ENCODE measurements at regions not wholly inside any gene's neighbourhood (a gene's known extent, or its start where the extent isn't known, plus 50 kb on each side); places are given as distances from the start of the nearest gene placed in this dataset.

DNA sequence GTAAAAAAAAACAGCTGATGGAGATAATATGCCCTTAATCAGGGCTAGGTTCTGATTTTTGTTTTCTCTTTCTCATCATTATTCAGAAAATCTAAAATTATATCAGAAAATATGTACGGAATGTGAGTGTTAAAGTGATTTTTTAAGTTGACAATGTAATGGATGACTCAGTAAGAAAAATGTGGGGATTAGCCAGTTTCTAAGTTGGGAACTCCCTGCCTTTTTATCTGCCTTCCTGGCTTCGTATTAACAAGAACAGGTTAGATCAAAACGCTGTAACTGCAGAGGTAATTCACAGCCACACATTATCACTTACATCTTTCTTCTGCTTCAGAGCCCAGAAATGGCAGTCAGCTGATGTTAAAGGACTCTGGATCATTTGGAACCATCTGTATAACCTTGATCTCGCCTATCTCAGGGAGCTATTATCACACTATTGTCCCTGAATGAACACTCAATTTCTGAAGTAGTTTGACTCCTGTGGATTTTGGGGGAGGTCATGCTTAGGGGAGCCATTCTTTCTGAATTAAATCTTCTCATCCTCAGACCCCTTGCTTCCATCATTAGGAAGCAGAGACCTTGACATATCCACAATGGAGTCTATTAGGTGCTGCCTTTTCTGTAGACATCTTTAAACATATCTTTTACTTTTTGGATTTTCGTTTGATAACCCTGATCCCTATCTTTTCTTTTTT is 135.7 kb upstream of the SLC16A7 start:
- Histone ChIP-seq H3K4me1 (no peaks in the 10 kb centered on the region), H3K36me3 (no peaks in the 10 kb centered on the region), H3K4me3 (no peak overlapping the region), H3K9me3 (no peaks in the 10 kb centered on the region), H3K27me3 (no peaks in the 10 kb centered on the region), H3K27ac (no peak overlapping the region)
- no peak for ATAC-seq
- no peak for DNase-seq
- no peak for TF ChIP-seq POLR2A (IDR thresholded peaks at IDR 0.05)
- TF ChIP-seq, protein P1, sequence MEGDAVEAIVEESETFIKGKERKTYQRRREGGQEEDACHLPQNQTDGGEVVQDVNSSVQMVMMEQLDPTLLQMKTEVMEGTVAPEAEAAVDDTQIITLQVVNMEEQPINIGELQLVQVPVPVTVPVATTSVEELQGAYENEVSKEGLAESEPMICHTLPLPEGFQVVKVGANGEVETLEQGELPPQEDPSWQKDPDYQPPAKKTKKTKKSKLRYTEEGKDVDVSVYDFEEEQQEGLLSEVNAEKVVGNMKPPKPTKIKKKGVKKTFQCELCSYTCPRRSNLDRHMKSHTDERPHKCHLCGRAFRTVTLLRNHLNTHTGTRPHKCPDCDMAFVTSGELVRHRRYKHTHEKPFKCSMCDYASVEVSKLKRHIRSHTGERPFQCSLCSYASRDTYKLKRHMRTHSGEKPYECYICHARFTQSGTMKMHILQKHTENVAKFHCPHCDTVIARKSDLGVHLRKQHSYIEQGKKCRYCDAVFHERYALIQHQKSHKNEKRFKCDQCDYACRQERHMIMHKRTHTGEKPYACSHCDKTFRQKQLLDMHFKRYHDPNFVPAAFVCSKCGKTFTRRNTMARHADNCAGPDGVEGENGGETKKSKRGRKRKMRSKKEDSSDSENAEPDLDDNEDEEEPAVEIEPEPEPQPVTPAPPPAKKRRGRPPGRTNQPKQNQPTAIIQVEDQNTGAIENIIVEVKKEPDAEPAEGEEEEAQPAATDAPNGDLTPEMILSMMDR (IDR thresholded peaks at IDR 0.05): no peak
- 51% methylated on average over 5 of the region's 5 CpGs for WGBS (ENCODE audit: insufficient coverage, low coverage, low lambda C conversion rate, missing lambda C conversion rate)
- intact Hi-C loops (cut with DNase I): no loop called here

DNA sequence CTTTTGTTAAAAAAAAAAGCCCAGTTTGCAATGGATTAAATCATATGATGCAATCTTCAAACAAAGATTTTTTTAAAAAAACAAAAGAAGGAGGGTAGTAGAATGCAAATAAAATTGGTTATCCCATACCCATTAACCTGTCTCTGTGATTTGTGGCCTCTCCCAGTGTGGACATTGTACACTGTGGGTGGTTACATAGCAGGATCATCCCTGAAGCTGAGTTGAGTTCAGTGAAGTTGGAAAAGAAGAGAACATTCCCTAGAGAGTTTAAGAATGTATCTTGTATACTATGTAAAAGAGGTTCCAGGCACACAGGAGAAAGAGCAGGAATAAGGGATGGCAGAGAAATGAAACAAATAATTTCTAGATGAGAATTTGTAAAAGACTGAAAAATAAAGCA is 142.4 kb upstream of the SLC16A7 start:
- H3K27ac ChIP-seq: no peak overlapping the region
- no peaks in the 10 kb centered on the region for H3K4me1 ChIP-seq
- TF ChIP-seq, protein P1 (IDR thresholded peaks at IDR 0.05): no peak
- no peak for TF ChIP-seq POLR2A (IDR thresholded peaks at IDR 0.05)
- no peak overlapping the region for H3K4me3 ChIP-seq
- no peaks in the 10 kb centered on the region for H3K9me3 ChIP-seq
- no peak for ATAC-seq
- H3K27me3 ChIP-seq: no peaks in the 10 kb centered on the region
- intact Hi-C loops (cut with DNase I): no loop called here
- H3K36me3 ChIP-seq: no peaks in the 10 kb centered on the region
- no peak for DNase-seq

DNA sequence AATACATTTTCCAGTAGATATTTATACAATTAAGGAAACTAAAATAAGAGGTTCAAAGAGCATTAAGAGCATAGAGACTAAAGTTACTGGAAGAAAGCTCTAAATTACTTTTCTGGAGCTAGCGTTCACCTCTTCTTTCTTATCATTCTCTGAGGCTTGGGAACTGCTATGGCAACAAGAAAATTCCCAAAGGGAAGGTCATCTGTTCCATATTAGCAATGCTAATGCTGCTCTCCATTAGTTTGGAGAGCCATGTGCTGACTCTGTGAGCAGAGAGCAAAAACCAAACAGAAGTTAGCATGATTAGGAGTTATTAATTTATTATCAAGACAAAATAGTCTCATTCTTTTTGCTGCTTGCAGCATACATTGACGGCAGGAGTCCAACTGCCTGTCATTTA is 143.1 kb upstream of the SLC16A7 start:
- no peaks in the 10 kb centered on the region for H3K9me3 ChIP-seq
- no peak for DNase-seq
- no peaks in the 10 kb centered on the region for H3K4me1 ChIP-seq
- TF ChIP-seq, protein P1 (IDR thresholded peaks at IDR 0.05): no peak
- TF ChIP-seq POLR2A (IDR thresholded peaks at IDR 0.05): no peak
- 56% methylated on average over 2 of the region's 2 CpGs for WGBS (ENCODE audit: insufficient coverage, low coverage, low lambda C conversion rate, missing lambda C conversion rate)
- ATAC-seq: no peak
- no peak overlapping the region for H3K27ac ChIP-seq
- intact Hi-C loops (cut with DNase I): no loop called here
- no peak overlapping the region for H3K4me3 ChIP-seq
- H3K36me3 ChIP-seq: no peaks in the 10 kb centered on the region
- H3K27me3 ChIP-seq: no peaks in the 10 kb centered on the region

DNA sequence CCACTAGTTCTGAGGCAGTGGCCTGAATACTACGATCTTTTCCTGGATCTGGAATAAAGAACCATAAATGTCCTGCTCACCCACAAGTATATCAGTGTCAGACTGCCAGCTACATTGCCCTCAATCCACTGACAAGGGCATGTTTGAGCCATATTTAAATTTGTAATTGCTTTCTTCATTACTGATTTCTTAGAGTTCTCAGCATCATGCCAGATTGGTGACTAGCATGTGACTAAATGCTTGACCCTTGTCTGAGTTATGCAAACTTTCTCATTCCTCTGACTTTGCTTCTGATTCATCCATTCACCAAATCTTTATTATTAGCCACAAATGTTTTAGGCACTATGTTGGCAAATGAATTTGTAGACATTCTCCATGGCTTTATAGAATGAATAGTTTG is 143.6 kb upstream of the SLC16A7 start:
- Histone ChIP-seq H3K36me3 (no peaks in the 10 kb centered on the region), H3K9me3 (no peaks in the 10 kb centered on the region), H3K4me1 (no peaks in the 10 kb centered on the region), H3K27ac (no peak overlapping the region), H3K27me3 (no peaks in the 10 kb centered on the region), H3K4me3 (no peak overlapping the region)
- DNase-seq: no peak
- intact Hi-C loops (cut with DNase I): no loop called here
- 42% methylated on average over 1 of the region's 1 CpG for WGBS (ENCODE audit: insufficient coverage, low coverage, low lambda C conversion rate, missing lambda C conversion rate)
- ATAC-seq: peak in 3 of 4 donors; percentile 38 to 71 (median 42)
- TF ChIP-seq, protein P1 (IDR thresholded peaks at IDR 0.05): no peak
- no peak for TF ChIP-seq POLR2A (IDR thresholded peaks at IDR 0.05)

DNA sequence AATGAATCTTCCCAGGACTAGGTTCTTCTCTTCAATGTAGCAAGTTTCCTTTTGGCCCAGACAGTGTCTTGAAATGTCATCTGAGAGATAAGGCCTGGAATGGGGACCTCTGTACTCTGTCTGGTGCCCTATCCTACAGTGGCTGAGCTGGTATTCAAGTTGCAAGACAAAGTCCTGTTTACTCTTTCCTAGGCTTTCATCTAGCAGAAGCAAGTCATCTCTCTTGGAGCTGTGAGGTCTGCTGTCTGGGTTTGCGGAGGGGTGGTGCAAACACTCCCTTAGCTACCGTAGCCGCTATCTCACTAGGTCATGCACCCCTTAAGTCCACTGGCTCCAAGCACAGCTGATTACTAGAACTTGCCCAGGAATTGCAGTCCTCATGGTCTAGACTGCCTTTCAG is 149.7 kb upstream of the SLC16A7 start:
- H3K9me3 ChIP-seq: no peaks in the 10 kb centered on the region
- H3K4me3 ChIP-seq: no peak overlapping the region
- no peak for TF ChIP-seq POLR2A (IDR thresholded peaks at IDR 0.05)
- TF ChIP-seq, protein P1 (IDR thresholded peaks at IDR 0.05): no peak
- H3K27me3 ChIP-seq: no peaks in the 10 kb centered on the region
- intact Hi-C loops (cut with DNase I): no loop called here
- 29% methylated on average over 2 of the region's 3 CpGs for WGBS (ENCODE audit: insufficient coverage, low coverage, low lambda C conversion rate, missing lambda C conversion rate)
- H3K4me1 ChIP-seq: no peaks in the 10 kb centered on the region
- H3K27ac ChIP-seq: no peak overlapping the region
- no peaks in the 10 kb centered on the region for H3K36me3 ChIP-seq
- ATAC-seq (peak in 1 of 4 donors; percentile 19), DNase-seq (no peak)

Data from right lobe of liver (tissue), 6 donors.